ENCODE measurements at regions not wholly inside any gene's neighbourhood (a gene's known extent, or its start where the extent isn't known, plus 50 kb on each side); places are given as distances from the start of the nearest gene placed in this dataset.

- H3K9me3 Mint-ChIP-seq: peaks cover 0 to 3% (median 0%) of the 10 kb centered on the region in 3 donors
- DNase-seq (no peak), ATAC-seq (replicated peaks in 1 of 4) (no peak)
- Histone ChIP-seq H3K9me3 (no peaks in the 10 kb centered on the region), H3K27me3 (replicated peaks in 1 of 2; ENCODE audit: control insufficient read depth in 2 of 2, extremely low read depth in 1 of 2, insufficient read depth in 2 of 2, low read length in 1 of 2) (peaks cover 0 to 5% of the 10 kb centered on the region in 2 experiments), H3K4me3 (ENCODE audit: control insufficient read depth in 1 of 2, extremely low read depth in 1 of 2, low read length in 1 of 2) (no peak overlapping the region), H3K4me1 (ENCODE audit: control insufficient read depth in 1 of 2, extremely low read depth in 1 of 2, insufficient read depth in 2 of 2, low read length in 2 of 2) (no peaks in the 10 kb centered on the region), H3K36me3 (ENCODE audit: control insufficient read depth in 2 of 2, extremely low read depth in 1 of 2, insufficient read depth in 1 of 2, low read length in 1 of 2) (no peaks in the 10 kb centered on the region), H3K27ac (ENCODE audit: low read length) (no peak overlapping the region)
- no peak overlapping the region for H3K27ac Mint-ChIP-seq
- ChIA-PET CTCF (no interaction called here), POLR2A (no interaction called here)
- no peaks in the 10 kb centered on the region for H3K4me1 Mint-ChIP-seq
- peaks cover 5 to 10% of the 10 kb centered on the region in 2 donors for H3K27me3 Mint-ChIP-seq
- H3K36me3 Mint-ChIP-seq: no peaks in the 10 kb centered on the region
- 94% methylated on average over 5 of the region's 5 CpGs for WGBS (ENCODE audit: insufficient coverage)
- H3K4me3 Mint-ChIP-seq: no peak overlapping the region
These were observed 216.3 kb upstream of the NR5A2 start for GRCh38 chr1:199811163-199811562.

GRCh38 chr1:199813198-199813597 is 214.3 kb upstream of the NR5A2 start:
- Mint-ChIP-seq H3K27me3 (peaks cover 8 to 13% of the 10 kb centered on the region in 2 donors), H3K9me3 (peaks cover 0 to 4% (median 0%) of the 10 kb centered on the region in 3 donors), H3K4me1 (no peaks in the 10 kb centered on the region), H3K27ac (no peak overlapping the region), H3K4me3 (no peak overlapping the region), H3K36me3 (no peaks in the 10 kb centered on the region)
- Histone ChIP-seq H3K4me1 (ENCODE audit: control insufficient read depth in 1 of 2, extremely low read depth in 1 of 2, insufficient read depth in 2 of 2, low read length in 2 of 2) (no peaks in the 10 kb centered on the region), H3K4me3 (ENCODE audit: control insufficient read depth in 1 of 2, extremely low read depth in 1 of 2, low read length in 1 of 2) (no peak overlapping the region), H3K9me3 (no peaks in the 10 kb centered on the region), H3K27ac (ENCODE audit: low read length) (no peak overlapping the region), H3K27me3 (replicated peaks in 1 of 2; ENCODE audit: control insufficient read depth in 2 of 2, extremely low read depth in 1 of 2, insufficient read depth in 2 of 2, low read length in 1 of 2) (peaks cover 0 to 5% of the 10 kb centered on the region in 2 experiments), H3K36me3 (ENCODE audit: control insufficient read depth in 2 of 2, extremely low read depth in 1 of 2, insufficient read depth in 1 of 2, low read length in 1 of 2) (no peaks in the 10 kb centered on the region)
- POLR2A ChIA-PET: no interaction called here
- no peak for DNase-seq
- ATAC-seq (replicated peaks in 1 of 4): no peak
- WGBS (ENCODE audit: insufficient coverage): no CpG with 5 or more reads among the region's 4 CpGs
- CTCF ChIA-PET: no interaction called here

GRCh38 chr1:199815947-199816346 is 211.6 kb upstream of the NR5A2 start:
- no peak overlapping the region for H3K27ac ChIP-seq (ENCODE audit: low read length)
- CTCF ChIA-PET: no interaction called here
- Mint-ChIP-seq H3K9me3 (peaks cover 0 to 4% (median 0%) of the 10 kb centered on the region in 3 donors), H3K4me1 (no peaks in the 10 kb centered on the region), H3K27me3 (peaks cover 10 to 15% of the 10 kb centered on the region in 2 donors), H3K4me3 (no peak overlapping the region), H3K27ac (no peak overlapping the region), H3K36me3 (no peaks in the 10 kb centered on the region)
- no peak for DNase-seq
- no peak for ATAC-seq (replicated peaks in 1 of 4)
- H3K36me3 ChIP-seq (ENCODE audit: control insufficient read depth in 2 of 2, extremely low read depth in 1 of 2, insufficient read depth in 1 of 2, low read length in 1 of 2): no peaks in the 10 kb centered on the region
- no peak overlapping the region for H3K4me3 ChIP-seq (ENCODE audit: control insufficient read depth in 1 of 2, extremely low read depth in 1 of 2, low read length in 1 of 2)
- 60% methylated on average over 1 of the region's 3 CpGs for whole genome bisulfite sequencing (ENCODE audit: insufficient coverage)
- no peaks in the 10 kb centered on the region for H3K9me3 ChIP-seq
- no peaks in the 10 kb centered on the region for H3K4me1 ChIP-seq (ENCODE audit: control insufficient read depth in 1 of 2, extremely low read depth in 1 of 2, insufficient read depth in 2 of 2, low read length in 2 of 2)
- H3K27me3 ChIP-seq (replicated peaks in 1 of 2; ENCODE audit: control insufficient read depth in 2 of 2, extremely low read depth in 1 of 2, insufficient read depth in 2 of 2, low read length in 1 of 2): peaks cover 0 to 3% of the 10 kb centered on the region in 2 experiments
- POLR2A ChIA-PET: no interaction called here

DNA sequence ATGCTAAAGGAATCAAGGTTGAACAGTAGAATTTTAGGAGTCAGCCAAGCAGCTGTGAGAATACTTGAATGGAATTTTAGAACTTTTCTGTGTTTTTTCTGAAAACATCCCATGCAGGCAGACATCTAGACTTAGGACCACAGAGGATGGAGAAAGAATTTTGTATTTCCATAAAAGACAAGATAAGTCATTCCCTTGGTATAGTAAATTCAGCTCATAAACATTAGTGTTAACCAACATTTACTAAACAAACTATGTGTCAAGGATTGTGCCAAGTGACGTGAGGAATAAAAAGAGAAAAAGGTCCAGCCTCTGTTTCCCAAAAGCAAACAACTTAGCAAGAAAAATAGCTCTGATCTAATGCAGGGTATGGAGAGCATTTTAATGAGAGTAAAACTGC is 210.2 kb upstream of the NR5A2 start:
- ATAC-seq (replicated peaks in 1 of 4) (no peak), DNase-seq (no peak)
- H3K4me1 ChIP-seq (ENCODE audit: control insufficient read depth in 1 of 2, extremely low read depth in 1 of 2, insufficient read depth in 2 of 2, low read length in 2 of 2): no peaks in the 10 kb centered on the region
- no peak overlapping the region for H3K4me3 ChIP-seq (ENCODE audit: control insufficient read depth in 1 of 2, extremely low read depth in 1 of 2, low read length in 1 of 2)
- Mint-ChIP-seq H3K4me1 (no peaks in the 10 kb centered on the region), H3K4me3 (no peak overlapping the region), H3K36me3 (no peaks in the 10 kb centered on the region), H3K27me3 (peaks cover 10 to 17% of the 10 kb centered on the region in 2 donors), H3K27ac (no peak overlapping the region), H3K9me3 (peaks cover 0 to 4% (median 0%) of the 10 kb centered on the region in 3 donors)
- H3K36me3 ChIP-seq (ENCODE audit: control insufficient read depth in 2 of 2, extremely low read depth in 1 of 2, insufficient read depth in 1 of 2, low read length in 1 of 2): no peaks in the 10 kb centered on the region
- no CpG with 5 or more reads among the region's 1 CpG for WGBS (ENCODE audit: insufficient coverage)
- CTCF ChIA-PET: no interaction called here
- no peak overlapping the region for H3K27ac ChIP-seq (ENCODE audit: low read length)
- H3K9me3 ChIP-seq: no peaks in the 10 kb centered on the region
- H3K27me3 ChIP-seq (replicated peaks in 1 of 2; ENCODE audit: control insufficient read depth in 2 of 2, extremely low read depth in 1 of 2, insufficient read depth in 2 of 2, low read length in 1 of 2): no peaks in the 10 kb centered on the region
- POLR2A ChIA-PET: no interaction called here

- peaks cover 0 to 6% (median 0%) of the 10 kb centered on the region in 3 donors for H3K9me3 Mint-ChIP-seq
- ChIA-PET CTCF (no interaction called here), POLR2A (no interaction called here)
- H3K4me3 ChIP-seq (ENCODE audit: control insufficient read depth in 1 of 2, extremely low read depth in 1 of 2, low read length in 1 of 2): no peak overlapping the region
- H3K4me1 Mint-ChIP-seq: no peaks in the 10 kb centered on the region
- H3K27ac Mint-ChIP-seq: no peak overlapping the region
- no peak for ATAC-seq (replicated peaks in 1 of 4)
- H3K36me3 Mint-ChIP-seq: no peaks in the 10 kb centered on the region
- H3K9me3 ChIP-seq: no peaks in the 10 kb centered on the region
- DNase-seq: no peak
- H3K36me3 ChIP-seq (ENCODE audit: control insufficient read depth in 2 of 2, extremely low read depth in 1 of 2, insufficient read depth in 1 of 2, low read length in 1 of 2): no peaks in the 10 kb centered on the region
- H3K27me3 Mint-ChIP-seq: peaks cover 10 to 26% of the 10 kb centered on the region in 2 donors
- no peak overlapping the region for H3K4me3 Mint-ChIP-seq
- H3K4me1 ChIP-seq (ENCODE audit: control insufficient read depth in 1 of 2, extremely low read depth in 1 of 2, insufficient read depth in 2 of 2, low read length in 2 of 2): no peaks in the 10 kb centered on the region
- H3K27me3 ChIP-seq (replicated peaks in 1 of 2; ENCODE audit: control insufficient read depth in 2 of 2, extremely low read depth in 1 of 2, insufficient read depth in 2 of 2, low read length in 1 of 2): no peaks in the 10 kb centered on the region
- H3K27ac ChIP-seq (ENCODE audit: low read length): no peak overlapping the region
- WGBS (ENCODE audit: insufficient coverage): no CpG with 5 or more reads among the region's 4 CpGs
These were observed 206.3 kb upstream of the NR5A2 start for GRCh38 chr1:199821029-199821779.

GRCh38 chr1:199832451-199832850 is 195.1 kb upstream of the NR5A2 start:
- DNase-seq (no peak), ATAC-seq (replicated peaks in 1 of 4) (no peak)
- Histone ChIP-seq H3K4me1 (ENCODE audit: control insufficient read depth in 1 of 2, extremely low read depth in 1 of 2, insufficient read depth in 2 of 2, low read length in 2 of 2) (peaks cover 0 to 13% of the 10 kb centered on the region in 2 experiments), H3K36me3 (ENCODE audit: control insufficient read depth in 2 of 2, extremely low read depth in 1 of 2, insufficient read depth in 1 of 2, low read length in 1 of 2) (no peaks in the 10 kb centered on the region), H3K4me3 (ENCODE audit: control insufficient read depth in 1 of 2, extremely low read depth in 1 of 2, low read length in 1 of 2) (no peak overlapping the region), H3K27me3 (replicated peaks in 1 of 2; ENCODE audit: control insufficient read depth in 2 of 2, extremely low read depth in 1 of 2, insufficient read depth in 2 of 2, low read length in 1 of 2) (peaks cover 0 to 3% of the 10 kb centered on the region in 2 experiments), H3K27ac (ENCODE audit: low read length) (no peak overlapping the region), H3K9me3 (no peaks in the 10 kb centered on the region)
- no peaks in the 10 kb centered on the region for H3K9me3 Mint-ChIP-seq
- 17% methylated on average over 1 of the region's 2 CpGs for WGBS (ENCODE audit: insufficient coverage)
- H3K27ac Mint-ChIP-seq: no peak overlapping the region
- H3K27me3 Mint-ChIP-seq: peaks cover 4 to 13% of the 10 kb centered on the region in 2 donors
- CTCF ChIA-PET: no interaction called here
- H3K36me3 Mint-ChIP-seq: no peaks in the 10 kb centered on the region
- H3K4me3 Mint-ChIP-seq: no peak overlapping the region
- POLR2A ChIA-PET: no interaction called here
- H3K4me1 Mint-ChIP-seq: peaks cover 0 to 6% (median 0%) of the 10 kb centered on the region in 3 donors
